H9 (cell line): ENCODE measurements at regions not wholly inside any gene's neighbourhood (a gene's known extent, or its start where the extent isn't known, plus 50 kb on each side); places are given as distances from the start of the nearest gene placed in this dataset.

Experiments
- DNase-seq: peaks from one replicate; pipeline ENCODE4 v3.0.0-alpha.2; 2017
- H2AFZ ChIP-seq: one replicate; pipeline ENCODE4 v1.6.1; 2013; ENCODE audit warnings: mild to moderate bottlenecking, low read length, control low read depth, moderate library complexity
- H2AK5ac ChIP-seq: 2 replicates; pipeline ENCODE4 v1.6.1; 2013; ENCODE audit warnings: low read length, control low read depth, mixed read lengths; ENCODE audit not compliant: insufficient read length
- H2BK120ac ChIP-seq: one replicate; pipeline ENCODE4 v1.6.1; 2013; ENCODE audit warnings: low read depth, mild to moderate bottlenecking, low read length, control low read depth, inconsistent platforms; ENCODE audit not compliant: poor library complexity, severe bottlenecking
- H2BK12ac ChIP-seq: 2 replicates; pipeline ENCODE4 v1.6.1; 2013; ENCODE audit warnings: low read length, control low read depth, mixed read lengths, low read depth; ENCODE audit not compliant: insufficient read length
- H2BK15ac ChIP-seq: 2 replicates; pipeline ENCODE4 v1.6.1; 2013; ENCODE audit warnings: low read depth, low read length, control low read depth
- H2BK20ac ChIP-seq: one replicate; pipeline ENCODE4 v1.6.1; 2013; ENCODE audit warnings: low read depth, mild to moderate bottlenecking, low read length, control low read depth, inconsistent platforms; ENCODE audit not compliant: poor library complexity, severe bottlenecking
- H2BK5ac ChIP-seq: 2 replicates; pipeline ENCODE4 v1.6.1; 2013; ENCODE audit warnings: low read length, control low read depth, mixed read lengths; ENCODE audit not compliant: insufficient read length
- H3K14ac ChIP-seq: 2 replicates; pipeline ENCODE4 v1.6.1; 2013; ENCODE audit warnings: low read length, control low read depth; ENCODE audit not compliant: insufficient read depth
- H3K18ac ChIP-seq: 2 replicates; pipeline ENCODE4 v1.6.1; 2013; ENCODE audit warnings: low read depth, mild to moderate bottlenecking, mixed read lengths, low read length, control low read depth; ENCODE audit not compliant: insufficient read length
- H3K23ac ChIP-seq: 2 replicates; pipeline ENCODE4 v1.6.1; 2013; ENCODE audit warnings: low read length, control low read depth, mixed read lengths, low read depth; ENCODE audit not compliant: insufficient read length
- H3K23me2 ChIP-seq: 2 replicates; pipeline ENCODE4 v1.6.1; 2013; ENCODE audit warnings: low read depth, mild to moderate bottlenecking, mixed read lengths, low read length, control low read depth; ENCODE audit not compliant: insufficient read length, poor library complexity, severe bottlenecking
- H3K27ac ChIP-seq: 2 replicates; pipeline ENCODE4 v1.5.1; 2013; ENCODE audit warnings: low read length, control low read depth, mixed read lengths, low read depth; ENCODE audit not compliant: insufficient read length
- H3K27me3 ChIP-seq: 2 replicates; pipeline ENCODE4 v1.6.1; 2013; ENCODE audit warnings: low read length, control low read depth, inconsistent platforms; ENCODE audit not compliant: insufficient read depth
- H3K4ac ChIP-seq: 2 replicates; pipeline ENCODE4 v1.6.1; 2013; ENCODE audit warnings: low read depth, mild to moderate bottlenecking, control low read depth, inconsistent platforms, low read length, moderate library complexity
- H3K4me1 ChIP-seq: 2 replicates; pipeline ENCODE4 v1.6.1; 2013; ENCODE audit warnings: low read length, control low read depth, inconsistent platforms; ENCODE audit not compliant: insufficient read depth
- H3K4me2 ChIP-seq: 2 replicates; pipeline ENCODE4 v1.6.1; 2013; ENCODE audit warnings: low read length, control low read depth, mixed read lengths; ENCODE audit not compliant: insufficient read length, insufficient read depth
- H3K56ac ChIP-seq: 2 replicates; pipeline ENCODE4 v1.6.1; 2013; ENCODE audit warnings: low read depth, mild to moderate bottlenecking, mixed read lengths, low read length, control low read depth; ENCODE audit not compliant: insufficient read length
- H3K79me1 ChIP-seq: 2 replicates; pipeline ENCODE4 v1.6.1; 2013; ENCODE audit warnings: low read depth, mild to moderate bottlenecking, moderate library complexity, low read length, control low read depth, inconsistent platforms; ENCODE audit not compliant: insufficient read depth, poor library complexity, severe bottlenecking
- H3K79me2 ChIP-seq: 2 replicates; pipeline ENCODE4 v1.6.1; 2013; ENCODE audit warnings: low read length, control low read depth, inconsistent platforms; ENCODE audit not compliant: insufficient read depth
- H3K9ac ChIP-seq: 2 replicates; pipeline ENCODE4 v1.6.1; 2013; ENCODE audit warnings: low read length, control low read depth, mixed read lengths; ENCODE audit not compliant: insufficient read length; ENCODE audit errors: extremely low read depth
- H3K9me3 ChIP-seq: one replicate; pipeline ENCODE4 v1.6.1; 2013; ENCODE audit warnings: low read depth, low read length, inconsistent platforms; ENCODE audit not compliant: control insufficient read depth
- H3T11ph ChIP-seq: one replicate; pipeline ENCODE4 v1.6.1; 2013; ENCODE audit warnings: mild to moderate bottlenecking, low read length, control low read depth, inconsistent platforms
- H4K20me1 ChIP-seq: one replicate; pipeline ENCODE4 v1.6.1; 2013; ENCODE audit not compliant: control insufficient read depth, insufficient read length, insufficient read depth
- H4K5ac ChIP-seq: 2 replicates; pipeline ENCODE4 v1.6.1; 2013; ENCODE audit warnings: low read depth, mild to moderate bottlenecking, mixed read lengths, low read length, control low read depth; ENCODE audit not compliant: insufficient read length
- H4K8ac ChIP-seq: replicated peaks from 2 replicates; pipeline ENCODE4 v1.6.1; 2013; ENCODE audit warnings: low read length, control low read depth, mixed read lengths, low read depth; ENCODE audit not compliant: insufficient read length
- H4K91ac ChIP-seq: 2 replicates; pipeline ENCODE4 v1.6.1; 2013; ENCODE audit warnings: low read depth, mild to moderate bottlenecking, moderate library complexity, mixed read lengths, low read length, control low read depth; ENCODE audit not compliant: insufficient read length
- H3K27ac Mint-ChIP-seq, 3 experiments: 2 replicates in 2 of 3; 3 replicates in 1 of 3; pipeline ENCODE4 v1.8.0; 2020 to 2021; ENCODE audit warnings: mixed read lengths in 3 of 3, mild to moderate bottlenecking in 1 of 3, moderate library complexity in 1 of 3
- H3K27me3 Mint-ChIP-seq: 2 replicates; pipeline ENCODE4 v1.8.0; 2021; ENCODE audit warnings: low read depth, mild to moderate bottlenecking, moderate library complexity, mixed read lengths
- H3K36me3 Mint-ChIP-seq, 3 experiments: 2 replicates in 2 of 3; 3 replicates in 1 of 3; pipeline ENCODE4 v1.8.0; 2020 to 2021; ENCODE audit warnings: low read depth in 3 of 3, mixed read lengths in 3 of 3; ENCODE audit not compliant: insufficient read depth in 1 of 3
- H3K4me1 Mint-ChIP-seq, 2 experiments: 2 replicates each; pipeline ENCODE4 v1.8.0; 2020; ENCODE audit warnings: mixed read lengths in 2 of 2
- H3K4me3 Mint-ChIP-seq, 2 experiments: 2 replicates in 1 of 2; 3 replicates in 1 of 2; pipeline ENCODE4 v1.8.0; 2020 to 2021; ENCODE audit warnings: mild to moderate bottlenecking in 2 of 2, mixed read lengths in 2 of 2, moderate library complexity in 1 of 2
- H3K9me3 Mint-ChIP-seq, 2 experiments: 2 replicates in 1 of 2; 3 replicates in 1 of 2; pipeline ENCODE4 v1.8.0; 2020; ENCODE audit warnings: mild to moderate bottlenecking in 2 of 2, mixed read lengths in 2 of 2, moderate library complexity in 1 of 2
- WGBS: extraction: QIAGEN DNeasy Blood & Tissue Kit; methylation state at CpG from one replicate; pipeline ENCODE4 v1.1.7; 2013; ENCODE audit warnings: missing lambda C conversion rate, low lambda C conversion rate, mixed read lengths; ENCODE audit not compliant: insufficient read length; ENCODE audit errors: extremely low coverage; 5-methylcytosine and 5-hydroxymethylcytosine counted together
- TF ChIP-seq, protein P1 (sequence below): fragments of 200-600 bp; sonication (generic); conservative IDR thresholded peaks from 3 replicates; pipeline ENCODE4 v1.8.0; 2021; ENCODE audit warnings: antibody characterized with exemption, mild to moderate bottlenecking

DNA sequence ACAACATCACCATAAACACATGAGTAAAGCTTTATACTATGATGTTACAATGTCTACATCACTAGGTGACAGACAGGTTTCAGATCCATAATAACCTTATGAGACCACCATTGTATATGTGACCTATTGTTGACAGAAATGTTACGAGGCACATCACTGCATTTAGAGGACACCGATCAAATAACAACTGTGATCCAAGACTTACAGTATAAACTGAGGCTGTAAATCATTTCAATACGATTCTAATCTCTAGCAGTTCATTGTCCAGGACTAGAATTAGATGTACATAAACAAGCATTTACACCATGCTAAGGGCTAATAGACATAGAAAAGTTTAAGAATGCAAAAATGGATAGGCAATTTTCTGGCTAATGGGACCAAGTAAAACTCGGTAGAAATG lies 491.9 kb upstream of the ROBO1 start:
- no CpG with 5 or more reads among the region's 4 CpGs for WGBS
- no peak for DNase-seq
- Mint-ChIP-seq H3K36me3 (peaks cover 0 to 6% (median 3%) of the 10 kb centered on the region in 3 experiments; a peak in 4 of 7 replicates), H3K9me3 (peaks cover under 1 to 3% of the 10 kb centered on the region in 2 experiments; a peak in 3 of 5 replicates), H3K27me3 (no peaks in the 10 kb centered on the region), H3K4me1 (peaks cover 6 to 7% of the 10 kb centered on the region in 2 experiments; a peak in 3 of 4 replicates), H3K4me3 (no peak overlapping the region), H3K27ac (no peak overlapping the region)
- Histone ChIP-seq H3K18ac (no peak overlapping the region), H2BK20ac (no peak overlapping the region), H4K8ac (no peak overlapping the region), H4K91ac (no peak overlapping the region), H2BK5ac (no peak overlapping the region), H2BK15ac (no peak overlapping the region), H3K27ac (no peak overlapping the region), H3K27me3 (no peaks in the 10 kb centered on the region), H3K79me2 (0 out of 2 replicates have a peak, but pooled peaks cover 2% of the 10 kb centered on the region), H2AK5ac (no peak overlapping the region), H3K9me3 (no peaks in the 10 kb centered on the region), H4K5ac (no peak overlapping the region), H3K56ac (no peak overlapping the region), H2BK120ac (no peak overlapping the region), H3T11ph (no peak overlapping the region), H3K79me1 (no peaks in the 10 kb centered on the region), H3K23ac (no peak overlapping the region), H3K4me2 (no peak overlapping the region), H4K20me1 (no peaks in the 10 kb centered on the region), H3K23me2 (no peaks in the 10 kb centered on the region), H2BK12ac (no peak overlapping the region), H3K14ac (no peak overlapping the region), H3K4me1 (no peaks in the 10 kb centered on the region), H2AFZ (no peak overlapping the region), H3K4ac (no peak overlapping the region), H3K9ac (no peak overlapping the region)
- TF ChIP-seq, protein P1, sequence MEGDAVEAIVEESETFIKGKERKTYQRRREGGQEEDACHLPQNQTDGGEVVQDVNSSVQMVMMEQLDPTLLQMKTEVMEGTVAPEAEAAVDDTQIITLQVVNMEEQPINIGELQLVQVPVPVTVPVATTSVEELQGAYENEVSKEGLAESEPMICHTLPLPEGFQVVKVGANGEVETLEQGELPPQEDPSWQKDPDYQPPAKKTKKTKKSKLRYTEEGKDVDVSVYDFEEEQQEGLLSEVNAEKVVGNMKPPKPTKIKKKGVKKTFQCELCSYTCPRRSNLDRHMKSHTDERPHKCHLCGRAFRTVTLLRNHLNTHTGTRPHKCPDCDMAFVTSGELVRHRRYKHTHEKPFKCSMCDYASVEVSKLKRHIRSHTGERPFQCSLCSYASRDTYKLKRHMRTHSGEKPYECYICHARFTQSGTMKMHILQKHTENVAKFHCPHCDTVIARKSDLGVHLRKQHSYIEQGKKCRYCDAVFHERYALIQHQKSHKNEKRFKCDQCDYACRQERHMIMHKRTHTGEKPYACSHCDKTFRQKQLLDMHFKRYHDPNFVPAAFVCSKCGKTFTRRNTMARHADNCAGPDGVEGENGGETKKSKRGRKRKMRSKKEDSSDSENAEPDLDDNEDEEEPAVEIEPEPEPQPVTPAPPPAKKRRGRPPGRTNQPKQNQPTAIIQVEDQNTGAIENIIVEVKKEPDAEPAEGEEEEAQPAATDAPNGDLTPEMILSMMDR = no peak
